HCT116 (cell line): ENCODE measurements at regions not wholly inside any gene's neighbourhood (a gene's known extent, or its start where the extent isn't known, plus 50 kb on each side); places are given as distances from the start of the nearest gene placed in this dataset.

ENCODE experiments used
- CBX3 ChIP-seq: IDR thresholded peaks from 2 replicates; pipeline ENCODE4 v1.6.1; 2012; ENCODE audit warnings: low read depth
- CTCF ChIP-seq, 3 experiments: fragments of 200-600 bp in 1 of 3; sonication (generic) in 1 of 3; IDR thresholded peaks in 2 of 3; conservative IDR thresholded peaks in 1 of 3; 2 replicates each; pipeline ENCODE4 v1.5.1; 2012 to 2017; ENCODE audit warnings: low read depth in 2 of 3, low read length in 2 of 3, antibody characterized with exemption in 1 of 3, borderline replicate concordance in 1 of 3, control low read depth in 1 of 3, mild to moderate bottlenecking in 1 of 3, mixed read lengths in 1 of 3, mixed run types in 1 of 3, moderate library complexity in 1 of 3; ENCODE audit not compliant: insufficient read depth in 1 of 3
- EGR1 ChIP-seq: IDR thresholded peaks from 2 replicates; pipeline ENCODE4 v1.6.1; 2012; ENCODE audit warnings: low read depth
- EZH2 ChIP-seq: fragments of 200-600 bp; sonication (generic); IDR thresholded peaks from 2 replicates; pipeline ENCODE4 v1.6.1; 2017; ENCODE audit warnings: antibody characterized with exemption, mixed run types
- EZH2phosphoT487 ChIP-seq: fragments of 200-600 bp; IDR thresholded peaks from 2 replicates; pipeline ENCODE4 v1.6.1; 2018; ENCODE audit warnings: antibody characterized with exemption, borderline replicate concordance
- POLR2A ChIP-seq: IDR thresholded peaks from 2 replicates; pipeline ENCODE4 v1.7.0; 2011; ENCODE audit warnings: borderline replicate concordance; ENCODE audit not compliant: insufficient read depth, insufficient read length; ENCODE audit errors: extremely low read depth
- POLR2AphosphoS5 ChIP-seq: IDR thresholded peaks from 2 replicates; pipeline ENCODE4 v1.6.1; 2011; ENCODE audit warnings: mild to moderate bottlenecking, low read depth, low read length, moderate library complexity
- RAD21 ChIP-seq: IDR thresholded peaks from 2 replicates; pipeline ENCODE4 v1.6.1; 2012; ENCODE audit warnings: low read depth, mild to moderate bottlenecking
- SP1 ChIP-seq: IDR thresholded peaks from 2 replicates; pipeline ENCODE4 v1.6.1; 2012; ENCODE audit warnings: low read depth
- SRF ChIP-seq: IDR thresholded peaks from 2 replicates; pipeline ENCODE4 v1.6.1; 2012; ENCODE audit warnings: low read depth

- no peak for TF ChIP-seq CTCF (IDR thresholded peaks at IDR 0.05 in 2 of 3, conservative IDR thresholded peaks at IDR 0.05 in 1 of 3; ENCODE audit: borderline replicate concordance in 1 of 3, insufficient read depth in 1 of 3, low read depth in 2 of 3, low read length in 2 of 3)
- no peak for TF ChIP-seq POLR2A
- TF ChIP-seq SRF = no peak
- no peak for TF ChIP-seq POLR2AphosphoS5
- no peak for TF ChIP-seq CBX3
- no peak for TF ChIP-seq EZH2phosphoT487
- no peak for TF ChIP-seq SP1
- TF ChIP-seq EGR1 = no peak
- no peak for TF ChIP-seq RAD21
- no peak for TF ChIP-seq EZH2
Observed at GRCh38 chr18:76133873-76134272, 361.2 kb downstream of the ZNF516 start.
